Stimulated activated CD4-positive, alpha-beta T cell treated with anti-CD3 and anti-CD28 coated beads, TNF-alpha, amount 100 ng/mL, for 4 hours (primary cell): ENCODE measurements at regions not wholly inside any gene's neighbourhood (a gene's known extent, or its start where the extent isn't known, plus 50 kb on each side); places are given as distances from the start of the nearest gene placed in this dataset.
"Not testable (repeated sequence)": the region's sequence is repeated elsewhere in the genome, so short reads cannot be mapped to it uniquely, and the experiment has no call there.

Experiments used
- DNase-seq, 3 experiments: peaks; one replicate each; pipeline ENCODE4 v3.0.0-alpha.2; 2020; ENCODE audit warnings: low read depth in 3 of 3

- no peak for DNase-seq
Measured at GRCh38 chr6:169101036-169101805, 152.4 kb downstream of the THBS2 start.

- no peak for DNase-seq
Measured at GRCh38 chr6:169099411-169100202, 154.0 kb downstream of the THBS2 start.

GRCh38 chr6:169098651-169099050, 155.0 kb downstream of the THBS2 start:
- not testable (repeated sequence) for DNase-seq

- DNase-seq = no peak
Measured at GRCh38 chr6:169098116-169098515, 155.5 kb downstream of the THBS2 start.

- DNase-seq = no peak
Measured at GRCh38 chr6:169097381-169097959, 156.2 kb downstream of the THBS2 start.

GRCh38 chr6:169096388-169096787, 157.3 kb downstream of the THBS2 start:
- no peak for DNase-seq

GRCh38 chr6:169095153-169095552, 158.5 kb downstream of the THBS2 start:
- DNase-seq = no peak

- no peak for DNase-seq
Measured at GRCh38 chr6:169094552-169094950, 159.1 kb downstream of the THBS2 start.

- DNase-seq = no peak
Measured at GRCh38 chr6:169093770-169094551, 159.7 kb downstream of the THBS2 start.

- DNase-seq = no peak
Measured at GRCh38 chr6:169093066-169093723, 160.5 kb downstream of the THBS2 start.

GRCh38 chr6:169092375-169092774, 161.3 kb downstream of the THBS2 start:
- no peak for DNase-seq

- DNase-seq = not testable (repeated sequence)
Measured at GRCh38 chr6:169090514-169091127, 163.0 kb downstream of the THBS2 start.

GRCh38 chr6:169088762-169089161, 164.9 kb downstream of the THBS2 start:
- no peak for DNase-seq

- DNase-seq = no peak
Measured at GRCh38 chr6:169087443-169088041, 166.1 kb downstream of the THBS2 start.

- DNase-seq = not testable (repeated sequence)
Measured at GRCh38 chr6:169086616-169087015, 167.0 kb downstream of the THBS2 start.

- DNase-seq = no peak
Measured at GRCh38 chr6:169086020-169086419, 167.6 kb downstream of the THBS2 start.

GRCh38 chr6:169085466-169085865, 168.2 kb downstream of the THBS2 start:
- no peak for DNase-seq

- not testable (repeated sequence) for DNase-seq
Measured at GRCh38 chr6:169084557-169084956, 169.1 kb downstream of the THBS2 start.

- DNase-seq = no peak
Measured at GRCh38 chr6:169084067-169084466, 169.6 kb downstream of the THBS2 start.

- DNase-seq = no peak
Measured at GRCh38 chr6:169083508-169083874, 170.2 kb downstream of the THBS2 start.
